DMS114 treated with DMSO at 0.1 percent for 48 hours (cell line): ENCODE measurements at regions not wholly inside any gene's neighbourhood (a gene's known extent, or its start where the extent isn't known, plus 50 kb on each side); places are given as distances from the start of the nearest gene placed in this dataset.
"Not testable (repeated sequence)": the region's sequence is repeated elsewhere in the genome, so short reads cannot be mapped to it uniquely, and the experiment has no call there.

Source experiments
- DNase-seq: peaks from one replicate; lab custom pipeline; 2025; ENCODE audit not compliant: unreplicated experiment; lab: John Stamatoyannopoulos, UW

- no peak for DNase-seq
Observed at GRCh38 chr11:42417691-42418090, 894.1 kb upstream of the API5 start.

- no peak for DNase-seq
Observed at GRCh38 chr11:42422090-42422489, 889.7 kb upstream of the API5 start.

GRCh38 chr11:42434911-42435310, 876.9 kb upstream of the API5 start:
- not testable (repeated sequence) for DNase-seq

DNA sequence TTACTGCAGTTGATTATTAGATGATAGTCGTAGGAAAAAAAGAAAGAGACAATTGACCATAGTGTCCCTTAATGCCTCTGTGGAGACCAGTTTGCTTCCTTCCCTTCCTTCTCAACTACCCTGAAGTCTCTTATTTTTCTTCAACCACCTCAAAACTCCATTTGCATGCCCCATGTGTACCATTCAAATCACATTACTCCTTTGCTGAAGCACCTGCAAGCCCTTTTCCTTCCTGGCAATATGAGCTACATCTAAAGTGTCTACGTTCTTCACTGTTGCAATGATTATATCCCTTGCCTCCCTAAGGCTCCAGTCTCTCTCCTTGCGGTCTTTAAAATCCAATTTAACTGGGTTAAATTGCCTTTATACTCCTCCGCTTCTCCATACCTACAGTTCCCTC, 867.4 kb upstream of the API5 start:
- DNase-seq: no peak

DNA sequence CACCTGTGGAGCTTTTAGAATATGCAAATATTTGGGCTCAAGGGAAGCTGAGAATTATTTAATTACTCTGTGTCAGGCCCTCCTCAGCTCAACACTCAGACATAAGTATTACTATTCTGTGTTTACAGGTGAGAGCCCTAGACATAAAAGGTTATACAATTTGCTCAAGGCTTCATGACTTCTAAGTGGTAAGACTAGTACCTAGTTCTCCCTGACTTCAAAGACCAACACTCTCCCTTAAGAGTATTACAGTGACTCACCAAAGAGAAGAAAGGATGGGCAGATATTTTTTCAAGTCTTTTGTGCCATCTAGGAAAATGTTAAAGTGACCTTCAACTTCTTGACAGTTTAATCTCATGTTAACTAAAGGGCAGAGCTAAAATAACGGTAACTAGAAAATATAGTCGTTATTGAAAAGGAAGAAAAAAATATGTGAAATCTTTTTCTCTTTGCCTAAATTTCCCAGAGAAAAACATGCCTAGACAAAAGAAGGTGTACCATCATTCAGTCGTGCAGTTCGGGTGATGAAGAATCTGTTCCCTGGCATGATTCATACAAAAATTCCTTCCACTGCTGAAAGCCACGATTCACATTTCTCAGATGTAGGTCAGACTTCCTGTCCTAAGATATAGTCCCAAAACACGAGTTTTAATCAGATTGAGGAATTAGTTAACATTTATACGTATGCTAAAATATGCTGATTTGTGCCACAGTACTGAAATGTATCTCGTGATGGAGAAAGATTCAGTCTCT, 849.1 kb upstream of the API5 start:
- no peak for DNase-seq

GRCh38 chr11:42465623-42466022, 846.2 kb upstream of the API5 start:
- no peak for DNase-seq

DNA sequence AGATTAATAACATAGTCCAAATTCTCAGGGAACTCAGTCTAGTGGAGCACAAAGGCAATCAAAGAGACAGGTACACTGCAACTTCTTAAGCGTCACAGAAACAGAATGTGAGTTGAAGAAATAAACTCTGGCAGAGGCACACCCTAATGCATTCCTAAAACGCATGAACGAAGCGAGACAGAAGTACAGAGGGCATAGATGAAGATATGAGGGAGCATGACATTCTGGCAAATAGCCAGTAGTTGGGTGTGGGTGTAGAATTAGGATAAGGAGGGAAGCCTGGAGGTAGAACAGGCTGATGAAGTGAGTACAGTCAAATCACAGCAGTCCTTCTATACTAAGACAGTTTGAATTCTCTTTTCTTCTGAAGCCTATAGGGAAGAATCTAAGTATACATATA, 838.7 kb upstream of the API5 start:
- no peak for DNase-seq

DNA sequence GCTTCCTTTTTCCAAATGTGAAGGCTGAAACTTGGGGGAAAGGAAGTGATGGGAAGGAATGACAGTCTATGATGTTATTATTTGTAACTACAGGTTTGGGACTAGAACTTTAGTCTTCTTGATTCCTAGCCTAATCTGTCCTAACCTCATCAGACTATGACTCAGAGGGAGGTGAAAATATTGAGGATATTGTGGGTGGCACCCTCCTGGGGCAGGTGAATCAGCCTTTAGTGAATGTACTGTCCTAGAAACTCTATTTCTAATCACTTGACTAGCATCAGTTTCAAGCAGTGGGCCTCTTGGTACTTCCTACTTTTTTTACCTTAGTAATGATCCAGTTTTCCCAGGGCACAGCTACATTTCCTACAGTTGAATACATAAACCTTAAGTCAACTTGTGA, 829.0 kb upstream of the API5 start:
- DNase-seq: no peak

- DNase-seq: no peak
Observed at GRCh38 chr11:42490506-42490905, 821.3 kb upstream of the API5 start.

DNA sequence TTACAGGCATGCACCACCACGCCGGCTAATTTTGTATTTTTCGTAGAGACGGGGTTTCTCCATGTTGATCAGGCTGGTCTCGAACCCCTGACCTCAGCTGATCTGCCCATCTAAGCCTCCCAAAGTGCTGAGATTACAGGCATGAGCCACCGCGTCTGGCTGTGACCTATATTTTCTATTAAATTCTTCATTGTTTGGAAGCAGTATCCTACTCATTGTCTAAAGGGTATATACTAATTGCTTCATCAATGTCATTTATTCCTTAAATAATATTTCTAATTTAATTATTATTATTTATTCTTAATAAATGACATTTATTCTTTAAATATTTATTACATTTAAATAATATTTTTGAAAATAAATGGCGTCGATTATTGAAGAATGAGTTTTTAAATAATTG, 817.3 kb upstream of the API5 start:
- DNase-seq: no peak

DNA sequence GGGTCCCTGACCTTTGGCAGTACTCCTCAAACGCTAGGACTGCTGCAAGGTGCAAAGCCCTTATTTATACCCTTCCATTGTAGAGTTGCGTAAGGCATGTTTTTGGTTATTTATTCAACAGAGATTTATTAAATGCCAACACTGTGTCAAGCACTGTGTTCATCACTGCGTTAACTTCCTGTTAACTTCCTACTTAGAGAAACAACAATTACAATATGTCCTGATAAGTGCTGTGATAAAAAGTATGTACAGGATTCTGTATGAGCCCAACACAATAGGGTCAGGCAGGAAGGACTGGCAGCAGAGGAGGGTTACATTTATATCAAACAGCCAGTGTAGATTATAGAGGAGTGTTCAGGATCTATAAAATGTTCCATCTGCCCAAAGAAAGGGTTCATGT, 812.8 kb upstream of the API5 start:
- no peak for DNase-seq

DNA sequence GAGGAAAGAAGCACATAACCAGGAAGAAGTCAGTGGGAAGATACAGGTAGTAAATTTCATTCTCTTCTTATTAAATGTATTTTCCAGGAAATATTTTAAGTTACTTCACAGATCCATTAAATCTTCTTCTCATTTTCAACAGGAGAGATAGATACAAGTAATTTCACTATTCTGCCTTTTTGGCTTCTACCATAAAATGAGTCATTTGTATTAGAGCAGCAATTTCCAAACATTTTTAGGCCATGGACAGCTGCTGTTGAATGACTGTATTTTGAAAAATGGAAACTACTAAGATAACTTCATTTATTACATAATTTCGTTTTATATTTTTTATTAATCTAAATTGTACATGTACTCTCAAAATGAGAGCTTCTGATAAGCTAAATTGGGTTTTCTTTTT, 809.6 kb upstream of the API5 start:
- no peak for DNase-seq

- no peak for DNase-seq
Observed at GRCh38 chr11:42521994-42522393, 789.8 kb upstream of the API5 start.

GRCh38 chr11:42524534-42525227, 787.1 kb upstream of the API5 start:
- DNase-seq: peak; percentile 34

- no peak for DNase-seq
Observed at GRCh38 chr11:42526426-42526825, 785.4 kb upstream of the API5 start.

DNA sequence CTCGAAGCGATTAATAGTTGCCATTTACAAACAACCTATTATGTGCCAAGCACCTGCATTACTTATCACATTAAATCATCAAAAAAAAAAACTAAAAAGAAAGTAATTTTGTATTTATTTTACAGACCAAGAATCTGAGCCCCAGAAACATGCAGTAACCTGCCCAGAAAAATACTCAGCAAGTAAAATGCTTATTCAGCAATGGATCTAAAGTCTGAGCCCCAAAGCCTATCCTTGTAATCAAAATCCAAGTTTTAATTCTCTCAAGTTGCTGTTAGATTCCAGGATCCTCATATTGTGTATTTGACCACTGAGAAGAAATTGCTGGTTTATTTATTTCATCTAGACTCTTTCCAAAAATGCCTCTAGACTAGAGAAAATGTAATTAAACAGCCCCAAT, 783.3 kb upstream of the API5 start:
- DNase-seq: no peak

GRCh38 chr11:42528911-42529310, 782.9 kb upstream of the API5 start:
- DNase-seq: no peak

- no peak for DNase-seq
Observed at GRCh38 chr11:42536611-42537360, 775.0 kb upstream of the API5 start.

DNA sequence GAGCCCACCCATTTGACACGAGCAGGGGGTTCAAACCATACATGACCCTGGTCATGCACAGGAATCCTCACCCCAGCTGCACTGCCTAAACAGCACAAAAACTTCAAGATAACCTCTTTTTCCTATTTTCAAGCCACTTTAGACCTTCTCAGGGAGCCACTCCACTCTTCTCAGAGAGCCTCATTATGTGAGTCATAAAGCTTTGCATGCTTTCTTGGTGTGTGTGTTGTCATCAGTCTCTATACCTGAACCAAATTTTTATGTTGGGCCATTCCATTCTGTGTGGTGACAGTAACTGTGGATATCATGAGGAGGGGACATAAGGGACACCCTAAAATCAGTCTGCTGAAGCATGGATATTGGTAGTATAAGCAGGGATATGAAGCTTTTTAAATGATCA, 769.5 kb upstream of the API5 start:
- no peak for DNase-seq

DNA sequence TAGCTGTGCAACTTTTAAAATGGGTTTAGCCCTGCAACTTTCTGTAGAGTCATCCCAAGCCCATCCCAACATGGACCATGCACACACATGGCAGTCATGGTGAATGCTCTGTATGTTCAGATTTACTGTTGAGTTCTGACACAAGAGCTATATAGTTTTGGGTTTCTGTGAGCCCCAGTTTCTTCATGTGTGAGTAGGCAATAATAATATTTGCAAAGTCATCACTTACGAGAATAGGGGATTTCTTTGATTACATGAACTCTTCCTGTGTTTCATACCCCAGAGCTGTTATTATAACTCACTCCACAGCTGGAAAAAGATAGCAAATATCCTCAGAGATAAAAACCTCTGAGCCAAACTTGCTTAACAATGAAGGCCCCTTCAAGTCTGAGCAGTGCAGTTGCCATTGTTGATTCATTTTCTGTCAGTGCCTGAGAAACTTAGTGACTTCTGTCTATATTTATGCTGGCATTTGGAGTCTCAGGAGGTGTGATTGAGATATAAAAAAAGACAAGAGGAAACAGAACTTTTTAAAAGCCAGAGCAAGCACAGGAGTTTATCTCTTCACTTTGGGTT, 767.9 kb upstream of the API5 start:
- no peak for DNase-seq

DNA sequence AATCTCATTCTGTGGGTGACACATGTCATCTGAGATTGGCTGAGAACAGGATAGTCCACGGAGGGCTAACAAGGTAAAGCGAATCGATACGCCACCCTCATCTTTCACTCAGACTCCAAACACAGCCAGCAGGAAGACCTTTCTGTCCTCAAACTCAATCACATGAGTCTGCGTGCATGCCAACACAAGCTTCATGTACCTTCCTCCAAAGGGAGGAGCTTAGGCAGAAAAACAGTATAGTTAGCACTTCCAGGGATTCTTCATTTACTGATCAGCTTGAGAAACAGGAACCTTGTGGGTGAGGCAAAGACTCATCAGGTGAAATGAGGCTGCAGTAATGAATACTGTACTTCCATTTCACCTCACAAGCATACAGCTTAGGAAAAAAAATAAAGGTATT, 767.1 kb upstream of the API5 start:
- no peak for DNase-seq

DNA sequence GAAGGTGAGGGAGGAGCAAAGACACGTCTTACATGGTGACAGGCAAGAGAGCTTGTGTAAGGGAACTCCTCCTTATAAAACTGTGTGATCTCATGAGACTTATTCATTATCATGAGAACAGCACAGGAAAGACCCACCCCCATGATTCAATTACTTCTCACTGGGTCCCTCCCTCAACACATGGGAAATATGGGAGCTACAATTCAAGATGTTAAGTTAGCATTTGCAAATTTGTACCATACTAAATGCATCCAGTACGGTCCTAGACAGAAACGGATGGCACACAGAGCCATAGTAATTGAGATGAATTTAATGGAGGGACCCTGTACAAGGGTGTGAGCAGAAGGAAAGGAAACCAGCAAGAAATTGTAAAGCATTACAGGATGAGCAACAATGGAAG, 765.8 kb upstream of the API5 start:
- no peak for DNase-seq
